Myocyte (in vitro differentiated cells): ENCODE measurements at regions not wholly inside any gene's neighbourhood (a gene's known extent, or its start where the extent isn't known, plus 50 kb on each side); places are given as distances from the start of the nearest gene placed in this dataset.

Experiments
- DNase-seq: peaks from one replicate; pipeline ENCODE4 v3.0.0-alpha.2; 2012; ENCODE audit warnings: low read depth

DNA sequence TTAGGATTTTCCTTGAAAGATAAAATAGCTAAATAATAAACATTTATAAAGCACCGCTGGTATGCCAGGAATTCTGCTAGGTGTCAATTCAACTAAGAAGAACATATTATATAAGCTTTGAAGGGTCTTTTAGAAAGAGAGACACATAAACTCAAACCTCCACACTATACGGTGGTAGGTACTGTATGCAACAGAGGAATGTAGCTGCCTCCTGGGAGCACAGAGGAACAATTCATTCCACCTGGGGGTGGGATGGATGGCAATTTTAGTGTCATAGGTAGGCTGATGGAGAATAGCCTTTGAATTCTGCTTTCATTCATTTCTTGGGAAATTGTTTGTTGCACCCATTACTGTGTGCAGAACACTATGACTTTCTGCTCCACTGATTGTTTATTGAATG lies 447.1 kb upstream of the MAP3K7 start:
- DNase-seq, result no peak

DNA sequence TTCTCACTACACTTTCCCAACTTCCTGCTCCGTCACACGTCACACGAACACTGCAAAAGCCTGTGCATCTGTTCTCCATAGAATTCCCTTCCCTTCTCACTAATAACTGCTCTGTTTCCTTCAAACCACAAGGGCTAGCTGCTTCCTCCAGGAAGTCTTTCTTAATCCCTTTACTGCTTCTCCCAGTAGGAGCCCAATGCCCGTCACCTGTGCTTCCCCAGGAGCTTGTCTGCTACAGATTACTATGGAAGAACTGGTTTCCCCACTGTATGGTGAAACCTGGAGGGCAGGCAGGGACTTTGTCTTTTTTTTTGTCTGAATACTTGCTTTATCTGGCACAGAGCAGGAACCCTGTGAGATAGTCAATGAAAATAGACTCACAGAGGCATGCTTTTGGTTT lies 444.7 kb upstream of the MAP3K7 start:
- no peak for DNase-seq

DNA sequence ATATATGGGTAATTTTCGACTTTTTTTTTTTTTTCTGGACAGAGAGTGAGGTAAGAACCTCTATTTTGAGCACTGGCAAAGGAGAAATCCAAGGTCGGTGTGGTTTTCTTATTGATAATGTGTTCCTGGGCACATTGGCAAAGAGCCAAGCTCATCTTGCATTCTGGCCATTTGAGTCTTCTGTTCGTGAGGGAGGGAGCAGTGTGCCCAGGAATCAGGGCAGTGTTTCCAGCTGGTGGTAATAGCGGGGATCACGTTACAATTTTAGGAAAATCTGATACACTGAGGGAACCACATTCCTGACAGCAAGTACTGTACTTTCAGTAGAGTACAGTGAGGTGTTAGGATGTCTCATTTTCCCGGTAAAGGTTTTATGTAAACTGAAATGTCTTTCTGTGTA lies 442.3 kb upstream of the MAP3K7 start:
- peak; percentile 3 for DNase-seq

DNA sequence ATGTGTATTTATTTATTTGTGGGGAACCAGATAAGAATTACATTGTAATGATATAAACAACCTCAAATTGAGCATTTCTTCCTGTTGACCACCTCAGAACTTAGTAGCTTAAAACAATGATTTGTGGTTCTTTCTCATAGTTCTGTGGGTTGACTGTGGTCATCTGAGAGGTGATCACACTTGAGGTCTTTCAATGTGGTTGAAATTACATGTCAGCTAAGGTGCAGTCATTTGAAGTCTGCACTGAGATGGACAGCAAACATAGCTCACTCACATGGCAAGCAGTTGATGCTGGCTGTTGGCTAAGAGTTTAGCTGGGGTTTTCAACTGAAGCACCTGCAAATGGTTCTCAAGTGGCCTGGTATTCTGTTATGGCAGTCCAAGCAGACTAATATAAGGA lies 436.7 kb upstream of the MAP3K7 start:
- no peak for DNase-seq

DNA sequence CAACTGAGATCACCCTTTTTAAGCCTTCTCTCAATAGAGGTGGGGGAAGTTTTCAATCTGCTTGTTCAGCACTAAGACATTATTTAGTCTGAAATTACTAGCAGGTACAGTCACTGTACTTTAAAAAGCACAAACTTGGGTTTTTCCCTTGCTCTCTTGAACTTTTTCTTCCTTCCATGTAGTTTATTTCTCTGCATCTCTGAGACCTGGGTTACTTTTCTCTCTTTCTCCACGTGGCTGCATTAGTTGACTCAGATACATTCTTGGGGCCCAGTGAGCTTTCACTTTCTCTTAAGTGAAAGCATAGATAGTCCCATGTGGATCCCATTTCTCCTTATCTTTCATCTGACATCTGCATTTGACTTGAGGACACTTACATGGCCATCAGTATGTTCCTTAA lies 433.9 kb upstream of the MAP3K7 start:
- no peak for DNase-seq

DNA sequence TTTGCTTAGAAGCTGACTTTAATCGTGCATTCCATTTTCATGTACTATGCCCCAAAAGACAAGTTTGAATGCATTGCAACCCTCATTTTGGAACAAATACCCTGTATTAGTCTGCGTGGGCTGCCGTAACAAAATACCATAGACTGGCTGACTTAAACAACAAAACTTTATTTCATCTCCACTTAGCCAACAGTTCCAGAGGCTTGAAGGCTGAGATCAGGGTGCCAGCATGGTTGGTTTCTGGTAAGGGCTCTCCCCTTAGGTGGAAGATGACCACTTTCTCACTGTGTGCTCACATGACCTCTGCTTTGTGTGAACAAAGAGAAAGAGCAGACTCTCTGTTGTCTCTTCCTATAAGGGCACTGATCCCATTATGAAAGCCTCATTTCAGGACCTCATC lies 431.7 kb upstream of the MAP3K7 start:
- DNase-seq, result no peak

DNA sequence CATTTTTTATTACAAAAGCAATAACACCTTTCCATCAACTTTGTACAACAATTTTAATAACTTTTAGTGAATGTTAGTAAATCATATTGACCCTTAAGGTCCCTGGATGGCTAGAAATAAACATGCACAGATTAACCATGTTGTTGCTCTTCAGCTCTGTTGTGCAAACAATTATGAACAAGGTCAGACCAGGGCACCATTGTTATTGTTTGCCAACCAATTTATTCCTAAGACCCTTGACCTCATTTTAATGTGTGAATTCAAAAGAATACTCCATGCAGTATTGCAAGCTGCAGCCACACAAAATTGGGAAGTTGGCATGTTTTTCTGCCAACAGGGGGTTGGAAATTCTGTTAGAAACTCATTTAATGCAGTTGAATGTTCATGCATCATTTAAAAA lies 426.6 kb upstream of the MAP3K7 start:
- DNase-seq, result no peak

DNA sequence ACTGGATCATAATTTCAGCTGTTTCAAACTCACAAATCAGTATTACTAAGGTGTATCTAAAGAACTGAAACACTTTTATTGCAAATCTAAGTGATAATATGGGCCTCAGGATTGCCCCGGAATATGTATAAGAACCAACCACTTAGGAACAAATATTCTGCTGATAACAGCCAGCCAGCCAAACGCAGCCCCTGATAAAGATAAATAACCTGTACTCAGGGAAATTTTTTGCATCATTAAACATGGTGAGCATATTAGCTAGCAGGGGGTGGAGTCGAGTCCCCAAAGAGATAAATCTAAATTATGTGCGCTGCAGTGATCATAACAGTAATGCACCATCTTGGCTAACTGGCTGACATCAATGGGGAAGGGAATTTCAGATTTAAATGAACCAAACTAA lies 410.2 kb upstream of the MAP3K7 start:
- DNase-seq, result no peak

DNA sequence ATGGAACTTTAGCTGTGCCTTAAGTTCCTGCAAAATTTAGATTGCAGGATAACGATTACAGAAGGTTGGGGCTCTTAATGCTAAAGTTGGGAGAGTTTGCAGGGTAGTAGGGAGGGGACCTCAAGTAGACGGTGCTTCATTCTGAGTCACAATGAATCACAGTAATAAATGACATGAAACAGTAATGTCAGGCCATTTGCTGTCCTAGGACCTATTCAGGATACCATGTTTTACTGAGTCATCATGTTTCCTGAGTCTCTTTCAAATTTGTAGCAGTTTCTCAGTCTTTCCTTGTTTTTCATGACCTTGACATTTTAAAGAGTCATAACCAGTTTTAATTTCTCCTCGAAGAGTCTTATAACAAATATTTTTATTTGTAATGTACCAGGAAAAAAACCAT lies 406.9 kb upstream of the MAP3K7 start:
- DNase-seq, result no peak

DNA sequence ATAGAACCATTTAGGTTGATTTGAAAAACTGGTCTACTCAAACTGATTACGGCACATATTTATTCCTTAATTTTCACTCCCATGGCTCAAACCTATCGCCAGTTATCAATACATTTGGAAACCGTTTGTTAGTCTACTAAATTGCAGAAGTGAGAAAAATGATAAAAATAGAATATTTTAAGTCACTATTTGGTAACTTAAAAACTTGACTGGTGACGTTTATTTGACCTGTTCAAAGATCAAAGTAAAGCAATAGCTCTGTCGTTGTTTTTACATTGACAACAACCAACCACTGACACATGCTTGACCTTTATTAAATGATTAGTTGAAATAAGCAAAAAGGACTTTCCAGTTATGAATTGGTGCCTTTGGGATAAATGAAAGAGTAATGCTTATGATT lies 402.9 kb upstream of the MAP3K7 start:
- DNase-seq, result no peak

DNA sequence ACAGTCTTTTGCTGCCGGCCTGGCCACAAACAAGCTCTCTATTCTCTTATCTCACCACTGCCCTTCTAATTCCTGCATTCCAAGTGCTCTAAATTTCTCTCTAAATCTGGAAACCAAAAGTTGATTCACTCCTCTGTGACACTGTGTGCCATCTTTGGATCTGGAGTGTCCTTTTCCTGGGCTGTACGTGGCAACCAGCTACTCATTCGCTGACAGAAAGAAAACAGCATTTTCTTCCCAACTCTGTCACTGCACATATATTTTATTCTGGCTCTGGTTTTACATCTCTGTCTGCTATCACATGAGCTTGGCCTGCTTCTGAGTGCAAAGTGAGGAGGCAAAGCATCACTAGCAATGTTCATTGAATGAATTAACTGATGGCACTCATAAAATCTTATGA lies 397.2 kb upstream of the MAP3K7 start:
- peak; percentile 9 for DNase-seq

DNA sequence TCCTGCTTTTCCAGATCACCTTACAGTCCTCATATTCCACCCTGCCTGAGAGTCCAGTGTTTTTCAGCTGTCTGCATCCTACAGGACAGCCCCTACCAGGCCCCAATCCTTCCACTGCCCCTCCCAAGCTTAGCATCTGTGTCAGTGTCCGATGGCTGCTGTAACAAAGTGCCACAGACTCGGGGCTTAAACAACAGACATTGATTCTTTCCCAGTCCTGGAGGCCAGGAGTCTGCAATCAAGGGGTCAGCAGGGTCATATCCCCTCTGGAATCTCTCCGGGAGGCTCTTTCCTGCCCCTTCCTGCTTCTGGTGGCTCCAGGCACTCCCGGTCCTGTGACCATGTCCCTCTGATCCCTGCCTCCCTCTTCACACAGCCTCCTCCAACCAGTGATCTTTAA lies 396.6 kb upstream of the MAP3K7 start:
- DNase-seq, result no peak

DNA sequence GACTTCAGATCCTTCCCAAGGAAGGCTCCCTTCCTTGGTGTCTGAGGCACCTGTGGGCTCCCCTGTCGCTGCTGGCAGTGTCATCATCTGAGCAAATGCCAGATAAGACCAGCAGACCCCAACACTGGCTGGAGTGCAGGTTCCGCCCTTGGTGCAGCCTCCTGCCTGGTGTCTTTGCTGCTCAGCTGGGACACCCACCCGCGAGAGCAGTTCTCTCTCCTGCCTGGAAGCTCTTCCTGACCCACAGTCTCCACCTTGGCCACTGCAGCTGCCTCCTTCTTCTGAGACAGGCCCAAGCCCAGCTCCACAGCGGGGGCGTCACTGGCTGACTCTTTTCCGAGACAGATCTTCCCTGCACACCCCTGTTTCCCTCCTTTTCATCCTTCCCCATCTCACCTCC lies 395.7 kb upstream of the MAP3K7 start:
- no peak for DNase-seq

DNA sequence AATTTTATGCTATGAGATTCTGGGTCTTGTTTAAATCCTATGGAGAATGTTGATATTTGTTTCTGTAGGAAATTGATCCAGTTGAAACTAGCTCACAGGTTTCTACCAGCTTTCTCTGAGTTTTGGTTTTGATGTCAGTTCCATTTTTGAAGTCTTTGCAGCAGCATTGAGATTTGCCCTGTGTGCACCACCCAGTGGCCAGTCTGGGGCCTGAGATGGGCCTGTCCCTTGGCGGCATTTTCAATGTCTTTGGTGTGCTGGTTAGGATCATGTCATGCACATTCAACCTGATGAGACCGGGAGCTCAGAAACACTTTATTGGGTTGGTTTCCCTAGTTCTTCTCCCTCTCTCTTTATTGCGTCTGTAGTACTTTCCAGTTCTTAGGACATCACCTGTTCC lies 395.2 kb upstream of the MAP3K7 start:
- DNase-seq, result no peak

DNA sequence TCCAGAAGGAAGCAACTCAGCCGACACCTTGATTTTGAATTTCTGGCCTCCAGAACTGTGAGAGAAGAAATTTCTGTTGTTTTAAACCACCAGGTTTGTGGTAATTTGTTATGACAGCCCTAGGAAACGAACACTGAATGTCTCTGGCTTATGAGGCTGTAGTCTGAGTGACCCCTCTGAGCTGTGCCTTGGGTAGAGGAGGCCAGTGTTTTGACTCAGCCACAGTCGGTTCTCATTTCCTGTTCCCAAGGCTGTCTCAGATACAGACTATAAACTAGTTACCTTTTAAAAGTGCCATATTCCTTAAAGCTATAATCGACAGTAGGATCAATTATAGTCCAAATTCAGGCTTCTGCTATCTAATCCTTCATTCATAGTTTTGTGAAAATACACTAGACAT lies 391.2 kb upstream of the MAP3K7 start:
- no peak for DNase-seq

DNA sequence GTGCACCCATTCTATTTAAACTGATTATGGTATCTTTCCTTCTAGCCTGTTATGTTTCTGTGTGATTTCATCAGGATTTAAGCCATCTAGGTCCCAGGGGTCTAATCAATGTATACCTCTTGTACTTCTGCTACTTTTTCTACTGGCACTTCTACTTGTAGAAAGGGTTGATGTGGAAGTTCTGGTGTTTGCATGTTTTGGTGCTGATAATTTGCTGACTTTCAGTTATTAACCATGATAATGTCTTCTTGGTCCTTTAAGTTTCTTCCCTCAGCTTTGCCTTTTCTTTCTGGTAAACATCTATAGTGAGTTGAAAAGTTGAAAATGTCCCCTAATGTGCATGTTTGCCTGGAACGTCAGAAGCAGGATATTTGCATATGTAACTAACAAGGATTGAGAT lies 390.6 kb upstream of the MAP3K7 start:
- DNase-seq, result no peak

DNA sequence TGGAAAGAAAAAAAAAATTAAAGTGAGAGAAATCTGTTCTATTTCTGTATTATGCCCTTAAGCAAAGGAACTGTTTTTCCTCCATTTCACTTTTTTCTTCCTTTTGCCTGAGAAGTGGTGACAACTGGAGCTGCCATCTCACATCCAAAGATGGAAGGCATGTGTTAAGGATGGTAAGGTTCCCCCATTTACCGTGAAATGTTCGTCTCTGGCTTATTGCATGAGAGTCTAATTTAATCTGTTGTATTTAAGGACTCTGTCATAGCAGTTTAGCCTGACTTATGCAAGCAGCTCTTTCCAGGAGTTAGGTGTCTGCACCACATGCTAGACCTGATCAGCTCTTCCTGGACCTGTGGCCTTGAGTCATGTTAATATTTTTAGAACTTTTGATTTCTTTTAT lies 389.5 kb upstream of the MAP3K7 start:
- peak; percentile 37 for DNase-seq

DNA sequence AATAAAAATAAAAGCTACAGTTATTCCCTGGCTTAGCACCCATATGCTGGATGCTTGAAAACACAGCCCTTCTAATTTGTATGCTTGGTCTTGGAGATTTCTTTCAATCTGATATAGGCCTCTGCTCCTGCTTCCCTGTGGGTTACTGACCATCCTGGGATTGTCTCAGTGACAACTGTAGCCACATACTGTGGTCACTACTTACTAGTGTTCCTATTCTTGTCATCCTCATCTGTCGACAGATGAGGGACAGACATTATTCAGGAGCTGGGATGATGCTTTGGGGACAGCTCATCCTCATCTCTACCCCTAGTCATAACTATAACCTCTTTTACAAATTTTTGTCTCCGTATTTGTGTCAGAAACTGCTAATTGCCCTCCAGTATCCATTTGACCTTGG lies 388.9 kb upstream of the MAP3K7 start:
- peak; percentile 73 for DNase-seq

DNA sequence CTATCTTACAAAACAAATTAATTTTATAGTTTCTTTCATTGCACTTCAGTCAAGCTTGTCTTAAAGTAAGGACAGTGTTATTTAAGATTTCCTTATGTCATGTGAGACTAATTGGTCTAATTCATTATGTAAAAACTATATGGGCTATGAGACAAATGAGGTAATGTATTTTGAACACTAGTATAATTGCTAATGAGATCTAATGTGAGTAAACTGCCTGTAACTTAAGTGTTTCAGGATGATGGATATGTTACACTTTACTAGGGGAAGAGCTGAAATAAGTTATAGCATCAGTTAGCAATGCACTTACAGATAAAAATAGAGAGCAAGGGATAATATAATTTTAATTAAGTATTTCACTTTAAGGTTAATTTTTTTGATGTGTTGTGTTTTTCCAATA lies 386.3 kb upstream of the MAP3K7 start:
- no peak for DNase-seq

DNA sequence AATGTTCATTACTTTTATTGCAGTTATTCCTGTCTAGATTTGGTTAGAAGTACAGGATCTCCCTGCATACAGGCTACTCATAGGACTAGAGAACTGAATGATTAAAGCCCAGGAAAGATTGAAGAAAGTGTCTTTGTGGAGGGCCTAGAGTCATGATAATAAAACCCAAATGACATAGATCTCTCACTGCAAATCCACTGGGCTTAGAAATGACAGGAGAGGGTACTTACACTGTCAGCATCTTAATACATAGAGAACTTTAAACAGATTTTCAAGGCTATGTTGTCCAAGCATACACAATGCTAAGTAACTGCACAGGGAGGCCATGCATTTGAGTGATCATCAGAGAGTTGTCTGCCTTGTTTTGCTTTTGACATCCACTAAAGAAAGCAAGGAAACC lies 383.8 kb upstream of the MAP3K7 start:
- no peak for DNase-seq

DNA sequence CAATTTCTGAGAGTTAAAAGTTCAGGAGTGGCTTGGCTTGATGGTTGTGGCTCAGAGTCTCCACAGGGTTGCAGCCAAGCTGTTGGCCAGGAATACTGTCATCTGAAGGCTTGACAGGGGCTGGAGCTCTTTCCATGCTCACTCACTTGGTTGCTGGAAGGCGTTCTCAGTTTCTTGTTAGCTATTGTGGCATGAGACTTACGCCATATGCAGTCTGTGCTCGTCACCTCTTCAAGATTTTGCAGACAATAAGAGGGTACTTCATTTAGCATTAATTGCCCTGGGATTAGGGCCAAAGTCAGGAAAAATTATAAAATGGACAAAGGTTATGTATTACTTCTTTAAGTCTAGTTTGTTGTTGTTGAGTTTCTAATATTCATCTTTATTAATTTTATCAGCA lies 380.6 kb upstream of the MAP3K7 start:
- no peak for DNase-seq

DNA sequence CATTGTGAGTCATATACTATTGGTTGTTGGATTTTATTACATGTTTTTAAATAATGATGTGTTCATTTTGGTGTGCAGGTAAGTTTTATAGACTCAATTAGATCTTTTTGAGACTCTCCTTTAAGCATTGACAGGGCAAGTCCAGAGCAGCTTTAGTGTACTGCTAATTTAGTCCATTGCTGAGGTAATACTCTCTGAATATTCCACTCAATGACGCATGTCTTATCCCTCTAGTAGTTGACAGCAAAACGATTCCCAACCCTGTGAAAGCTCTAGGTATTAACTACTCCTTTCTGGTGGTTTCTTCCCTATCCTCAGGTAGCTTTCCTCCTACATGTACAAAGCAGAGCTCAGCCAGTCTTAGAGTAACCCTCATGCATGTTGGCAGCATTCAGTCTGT lies 373.5 kb upstream of the MAP3K7 start:
- DNase-seq, result no peak

DNA sequence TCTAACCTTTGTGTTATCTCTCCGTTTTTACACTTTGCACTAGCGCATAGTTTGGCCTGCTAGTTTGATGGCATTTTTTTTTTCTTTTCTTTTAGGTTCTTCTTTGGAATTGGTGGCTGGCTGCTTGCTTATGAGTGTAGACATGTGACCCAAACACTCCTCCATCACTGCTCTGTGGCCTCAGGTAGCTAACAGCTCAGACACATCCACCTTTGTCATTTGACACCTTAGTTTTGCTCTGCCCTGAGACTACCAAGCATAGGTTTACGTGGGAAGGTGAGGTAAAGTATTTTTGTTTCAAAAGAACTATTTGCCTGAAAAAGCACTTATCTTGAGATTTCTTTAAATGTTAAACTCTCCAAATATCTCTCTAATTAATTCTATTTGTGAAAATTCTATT lies 368.4 kb upstream of the MAP3K7 start:
- no peak for DNase-seq

DNA sequence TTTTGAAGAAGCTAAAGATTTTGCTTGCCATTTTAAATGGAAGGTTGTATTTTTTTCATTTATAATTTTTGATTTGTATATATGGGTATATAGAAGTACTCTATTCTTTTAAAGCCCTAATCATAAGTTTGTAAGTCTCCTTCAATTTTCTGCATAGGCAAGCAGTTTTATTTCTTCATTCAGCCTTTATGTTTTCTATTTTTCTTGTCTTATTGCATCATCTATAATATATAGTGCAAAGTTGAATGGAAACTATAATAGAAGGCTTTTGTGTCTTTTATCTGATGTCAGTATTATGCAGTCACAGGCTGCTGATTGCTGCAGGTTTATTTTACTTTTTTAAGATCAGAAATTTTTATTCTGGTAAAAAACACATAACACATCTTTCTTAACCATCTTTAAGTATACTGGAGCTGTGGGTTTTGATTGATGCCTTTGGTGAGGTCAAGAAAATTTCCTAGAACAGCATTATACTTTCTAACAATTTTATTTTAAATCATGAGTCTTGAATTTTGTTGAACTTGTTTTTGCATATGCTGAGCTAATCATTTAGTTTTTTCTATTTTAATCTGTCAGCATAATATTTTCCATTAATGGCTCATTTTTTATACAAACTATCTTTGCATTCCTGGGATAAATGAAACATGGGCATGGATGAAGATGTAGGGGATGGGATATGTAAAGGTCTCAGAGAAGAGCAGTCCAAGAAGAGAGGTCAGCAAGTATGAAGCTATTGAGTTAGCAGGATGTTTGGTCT lies 366.7 kb upstream of the MAP3K7 start:
- no peak for DNase-seq
